ENCODE measurements at regions not wholly inside any gene's neighbourhood (a gene's known extent, or its start where the extent isn't known, plus 50 kb on each side); places are given as distances from the start of the nearest gene placed in this dataset.
"Not testable (repeated sequence)": the region's sequence is repeated elsewhere in the genome, so short reads cannot be mapped to it uniquely, and the experiment has no call there.

DNA sequence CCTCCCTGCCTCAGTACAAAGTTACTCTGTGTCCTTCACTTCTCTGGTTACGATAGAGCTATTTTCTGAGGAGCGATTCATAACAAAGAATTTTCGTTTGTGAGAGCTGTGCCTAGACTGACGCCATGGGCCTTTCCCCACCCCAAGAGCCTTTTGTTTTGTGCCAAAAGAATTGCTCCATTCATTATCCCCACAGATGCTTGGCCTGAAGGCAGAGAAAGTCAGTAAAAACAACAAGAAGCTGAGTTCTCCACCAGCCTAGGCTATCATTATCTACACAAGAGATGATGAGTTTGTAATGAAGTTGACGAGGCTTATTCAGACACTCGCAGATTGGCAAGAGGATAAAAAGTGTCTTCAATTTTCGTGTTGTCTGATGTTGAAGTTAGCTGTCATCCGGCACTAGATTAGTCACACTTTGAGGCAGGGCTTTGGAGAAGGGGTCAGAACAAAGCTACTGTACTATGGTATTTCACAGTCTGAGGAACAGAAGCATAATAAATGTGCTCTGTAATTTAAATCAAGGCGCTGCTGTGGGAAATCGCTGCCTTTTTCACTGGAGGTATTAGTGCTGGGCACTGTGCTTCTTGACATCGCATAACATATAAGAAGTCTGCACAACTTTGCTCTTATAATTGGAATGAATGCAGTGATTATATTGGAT lies 278.4 kb upstream of the FIGN start:
- no peak for DNase-seq

DNA sequence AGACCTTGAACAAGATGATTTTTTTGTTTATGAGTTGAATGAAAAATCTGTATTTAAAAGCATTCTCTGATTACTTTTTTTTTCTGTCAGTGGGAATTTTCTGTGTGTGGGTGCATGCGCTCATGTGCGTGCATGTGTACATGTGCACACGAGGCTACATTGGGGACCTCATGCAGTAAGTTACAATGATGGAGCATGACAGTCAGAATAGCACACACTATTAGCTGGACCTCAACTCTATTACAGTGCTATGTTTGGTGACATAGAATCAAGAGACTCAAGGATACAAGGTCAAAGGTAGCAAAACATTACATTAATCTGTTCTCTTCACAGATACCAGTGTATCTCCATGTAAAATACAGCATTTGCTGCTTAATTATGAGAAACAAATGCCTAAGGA lies 276.8 kb upstream of the FIGN start:
- DNase-seq: no peak

DNA sequence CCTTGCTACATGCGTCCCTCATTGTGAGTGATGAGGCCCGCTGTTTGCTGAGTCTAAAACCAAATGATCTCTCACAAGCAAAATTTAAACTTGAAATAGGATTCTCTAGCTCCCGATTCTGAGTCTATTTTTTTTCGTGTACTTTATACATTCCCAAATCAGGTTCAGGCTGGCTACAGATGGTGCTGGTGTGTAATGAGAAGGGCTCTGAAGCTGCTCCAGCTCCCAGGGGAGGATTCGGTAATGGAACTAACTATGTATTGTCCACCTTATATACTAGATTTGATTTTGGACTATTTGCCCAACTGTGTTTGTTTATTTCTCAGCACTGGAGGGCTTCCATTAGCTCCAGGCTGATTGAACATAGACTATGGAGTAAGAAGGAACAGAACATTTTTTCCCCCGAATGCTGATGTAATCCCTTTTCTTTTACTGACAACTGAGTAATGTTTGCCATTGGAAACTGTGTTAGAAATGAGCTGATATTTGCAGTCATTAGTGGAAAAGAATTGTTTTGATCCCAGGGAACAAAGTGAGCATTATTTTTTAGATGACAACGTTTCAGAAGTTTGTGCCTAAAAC lies 274.0 kb upstream of the FIGN start:
- no peak for DNase-seq

DNA sequence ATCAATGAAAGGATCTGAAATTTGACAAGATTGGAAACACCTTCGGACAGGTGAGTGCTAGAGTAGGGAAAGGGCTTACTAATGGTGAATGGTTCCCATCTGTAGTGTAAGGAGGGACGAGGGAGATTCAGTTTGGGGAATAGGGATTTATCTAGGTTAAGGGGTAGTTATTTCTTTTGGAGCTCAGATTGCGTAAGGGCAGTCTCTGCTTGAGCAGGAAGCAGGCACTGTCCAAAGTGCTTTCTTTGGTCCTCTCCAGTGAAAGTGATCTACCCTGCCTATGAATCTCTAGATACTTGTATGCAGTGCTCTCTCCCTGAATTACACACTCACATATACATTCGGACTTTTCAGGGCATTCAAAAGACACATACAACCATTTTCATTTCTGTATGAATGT lies 272.9 kb upstream of the FIGN start:
- DNase-seq: no peak

DNA sequence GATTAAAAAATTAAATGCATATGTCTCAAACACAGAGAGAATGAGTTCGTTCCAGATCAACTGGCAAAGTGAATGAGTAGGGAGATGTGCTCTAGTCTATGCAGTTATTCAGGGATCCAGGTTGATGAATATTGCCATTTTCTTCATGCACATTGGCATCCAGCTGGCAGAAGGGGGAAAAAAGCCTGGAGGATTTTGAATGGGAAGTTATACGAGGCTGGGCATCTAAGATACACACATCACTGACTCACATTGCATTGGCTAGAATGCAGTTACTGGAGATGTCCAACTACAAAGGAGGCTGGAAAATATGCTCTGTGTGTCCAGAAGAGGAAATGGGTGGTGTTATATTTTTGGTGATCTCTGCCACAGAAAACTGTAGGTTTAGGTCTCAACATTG lies 270.9 kb upstream of the FIGN start:
- DNase-seq: no peak

DNA sequence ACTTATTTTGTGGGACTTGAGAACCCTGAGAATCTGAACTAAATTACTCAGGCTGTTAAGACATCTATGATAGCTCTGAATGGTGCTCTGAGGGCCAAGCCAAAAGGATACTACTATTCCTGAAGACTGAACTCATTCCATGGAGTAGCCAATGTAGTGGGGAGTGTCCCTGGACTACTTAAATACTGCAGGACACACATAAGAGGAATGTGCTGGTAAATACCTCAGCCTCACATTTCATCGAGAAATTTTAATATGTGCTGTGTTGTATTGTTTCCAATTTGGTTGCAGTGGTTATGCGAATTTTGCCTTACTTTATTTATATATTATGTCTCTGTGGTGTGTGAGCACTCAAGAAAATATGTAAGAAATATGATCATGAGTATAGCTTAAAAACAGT lies 264.4 kb upstream of the FIGN start:
- no peak for DNase-seq

DNA sequence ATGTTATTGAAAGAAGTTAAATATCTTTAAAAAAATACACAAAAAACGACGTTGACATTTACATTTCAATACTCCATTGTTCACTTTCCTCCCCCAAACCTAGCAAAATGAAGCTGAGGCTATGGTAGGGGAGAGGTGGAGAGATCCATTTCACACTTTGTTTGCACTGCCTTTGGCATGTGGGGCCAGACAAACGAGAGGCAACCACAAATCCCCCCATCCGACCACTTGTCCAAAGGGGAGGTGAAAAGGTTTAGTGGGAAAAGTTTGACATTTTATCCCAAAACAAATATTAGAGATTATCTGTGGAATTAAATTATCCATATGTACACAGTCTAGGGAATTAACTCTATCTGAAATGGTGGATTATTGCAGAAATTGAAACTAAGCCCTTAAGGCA lies 261.7 kb upstream of the FIGN start:
- DNase-seq: no peak

DNA sequence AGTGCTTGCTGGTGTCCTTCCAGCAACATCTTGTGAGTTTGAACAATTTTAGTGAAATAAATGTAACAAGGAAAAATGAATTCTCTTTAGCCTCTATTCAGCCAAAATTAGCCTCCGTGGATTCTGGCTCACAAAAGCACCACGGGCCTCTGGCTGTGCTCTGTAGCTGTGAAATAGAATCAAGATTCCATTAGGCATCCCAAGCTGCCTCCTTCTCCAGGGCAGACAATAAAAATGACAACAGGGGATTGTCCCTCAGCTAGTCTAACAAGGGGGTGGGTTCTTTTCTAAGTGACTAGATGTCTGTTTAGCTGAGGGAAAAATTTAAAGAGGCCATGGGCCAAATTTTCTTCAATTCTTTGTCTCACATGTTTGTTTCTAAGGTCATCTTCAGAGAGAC lies 254.7 kb upstream of the FIGN start:
- DNase-seq: no peak

DNA sequence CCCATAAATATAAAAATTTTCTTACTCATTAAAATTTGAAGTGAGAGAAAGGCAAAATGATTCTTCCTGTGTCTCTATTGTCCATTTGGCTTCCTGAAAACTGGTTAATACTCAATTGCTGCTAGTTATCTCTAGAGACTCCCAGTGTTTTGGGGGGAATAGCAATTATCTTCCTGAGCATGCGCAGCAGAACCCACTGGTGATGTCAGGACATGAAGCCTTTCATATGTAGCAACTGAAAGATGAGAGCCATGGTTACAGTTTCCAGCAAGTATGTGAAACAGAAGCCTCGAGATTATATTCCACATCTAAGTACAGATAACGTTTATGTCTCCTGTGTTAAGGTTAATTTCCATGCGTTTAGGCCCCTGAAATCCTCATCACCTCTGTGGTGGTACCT lies 254.3 kb upstream of the FIGN start:
- no peak for DNase-seq

DNA sequence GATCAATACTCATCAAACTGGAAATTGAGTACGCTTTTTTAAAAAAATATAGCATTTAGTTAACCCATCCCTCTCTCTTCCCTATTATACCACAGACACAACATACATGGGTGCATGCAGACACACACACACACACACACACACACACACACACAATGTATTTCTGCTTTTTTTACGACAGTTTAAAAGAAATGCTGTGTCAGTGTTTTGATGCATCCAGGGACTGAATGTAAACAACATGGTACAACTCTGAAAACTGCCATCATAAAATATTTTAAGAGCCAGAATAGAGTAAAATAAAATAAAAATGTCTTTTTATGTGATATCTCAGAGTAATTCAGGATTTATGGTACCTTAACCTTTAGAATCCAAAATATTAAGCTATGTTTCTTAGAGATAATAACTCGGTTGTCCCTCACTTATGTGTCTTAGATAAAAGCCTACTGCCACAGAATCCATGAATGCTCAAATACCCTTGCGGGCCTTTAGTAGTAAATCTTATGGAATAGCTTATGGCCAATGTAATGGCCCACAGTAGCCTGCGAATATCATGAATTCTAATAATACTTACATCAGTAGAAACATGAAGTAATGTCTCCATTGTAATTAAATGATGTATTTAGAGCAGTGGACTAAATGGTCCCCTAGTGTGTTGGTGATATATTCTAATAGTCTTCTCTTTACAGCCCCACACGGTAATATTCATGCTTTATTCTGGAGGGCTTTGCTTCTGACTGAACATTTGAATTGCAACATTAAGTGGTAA lies 251.6 kb upstream of the FIGN start:
- no peak for DNase-seq

DNA sequence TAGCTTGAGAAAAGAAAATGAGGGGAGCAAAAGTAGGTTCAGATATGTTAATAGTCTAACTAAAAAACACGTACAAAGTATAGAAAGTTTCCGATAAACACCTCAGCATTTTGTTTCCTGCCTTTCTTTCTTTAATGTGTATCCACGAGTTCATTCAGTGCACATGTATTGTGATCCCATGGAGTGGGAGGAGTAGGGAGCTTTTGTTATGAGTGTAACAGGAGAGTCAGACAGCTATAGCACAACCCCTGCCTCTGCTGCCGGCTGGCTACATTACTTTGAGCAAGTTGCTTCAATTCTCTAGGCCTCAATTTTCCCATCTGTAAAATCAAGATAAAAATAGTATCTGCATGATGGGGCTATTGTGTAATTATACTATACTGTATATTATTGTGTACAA lies 249.2 kb upstream of the FIGN start:
- DNase-seq: no peak

DNA sequence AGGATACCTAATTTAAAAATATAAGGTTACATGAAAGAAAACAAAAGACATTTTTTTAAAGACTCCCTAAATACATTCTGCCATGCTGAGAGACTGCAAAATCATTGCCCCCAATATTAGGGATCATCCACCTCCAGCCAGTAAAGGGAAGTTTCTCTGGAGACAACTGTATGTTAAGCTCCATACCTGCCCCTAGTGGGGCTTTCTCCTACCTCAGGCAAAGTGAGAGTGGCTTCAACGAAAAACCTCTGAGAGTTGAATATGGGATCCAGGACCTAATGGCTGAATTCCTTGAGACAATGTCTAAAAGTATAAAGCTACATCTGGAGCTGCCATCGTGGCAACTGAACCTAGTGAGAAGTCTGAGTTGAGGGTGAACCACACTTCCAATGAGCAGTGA lies 248.1 kb upstream of the FIGN start:
- no peak for DNase-seq

DNA sequence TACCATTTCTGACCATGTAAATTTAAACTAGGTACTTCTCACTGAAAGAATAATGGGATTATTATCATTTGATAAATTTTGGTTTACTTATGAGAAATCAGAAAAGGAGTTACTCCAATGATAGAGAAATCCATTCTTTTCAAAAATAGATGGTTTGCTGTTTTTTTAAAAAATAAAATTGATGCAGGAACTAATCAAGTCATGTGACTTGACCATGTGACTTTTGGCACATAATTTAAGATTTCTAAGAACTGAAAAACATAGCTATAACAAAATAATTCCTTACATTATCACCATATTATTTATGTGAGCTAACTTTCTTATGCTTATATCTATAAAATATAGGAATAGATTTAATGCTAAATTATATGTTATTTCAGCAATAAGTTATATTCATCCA lies 247.1 kb upstream of the FIGN start:
- DNase-seq: no peak

DNA sequence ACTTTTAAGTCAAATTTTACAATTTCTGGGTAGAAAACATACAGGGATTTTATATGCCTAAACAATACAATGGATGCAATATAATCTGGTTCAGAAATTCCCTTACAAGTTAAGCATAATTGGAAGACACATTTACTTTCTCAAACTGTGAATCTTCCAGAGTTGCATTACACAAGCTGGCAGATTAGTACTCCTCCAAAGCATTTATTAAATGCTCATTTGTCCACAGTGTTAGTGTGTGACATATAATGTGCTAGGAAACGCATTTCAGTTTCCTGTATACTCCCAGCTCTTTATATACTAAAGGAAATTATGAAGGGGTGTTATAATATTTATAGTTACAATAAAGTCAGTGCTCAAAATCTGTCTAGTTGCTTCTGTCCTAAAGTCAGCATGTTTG lies 239.0 kb upstream of the FIGN start:
- DNase-seq: no peak

DNA sequence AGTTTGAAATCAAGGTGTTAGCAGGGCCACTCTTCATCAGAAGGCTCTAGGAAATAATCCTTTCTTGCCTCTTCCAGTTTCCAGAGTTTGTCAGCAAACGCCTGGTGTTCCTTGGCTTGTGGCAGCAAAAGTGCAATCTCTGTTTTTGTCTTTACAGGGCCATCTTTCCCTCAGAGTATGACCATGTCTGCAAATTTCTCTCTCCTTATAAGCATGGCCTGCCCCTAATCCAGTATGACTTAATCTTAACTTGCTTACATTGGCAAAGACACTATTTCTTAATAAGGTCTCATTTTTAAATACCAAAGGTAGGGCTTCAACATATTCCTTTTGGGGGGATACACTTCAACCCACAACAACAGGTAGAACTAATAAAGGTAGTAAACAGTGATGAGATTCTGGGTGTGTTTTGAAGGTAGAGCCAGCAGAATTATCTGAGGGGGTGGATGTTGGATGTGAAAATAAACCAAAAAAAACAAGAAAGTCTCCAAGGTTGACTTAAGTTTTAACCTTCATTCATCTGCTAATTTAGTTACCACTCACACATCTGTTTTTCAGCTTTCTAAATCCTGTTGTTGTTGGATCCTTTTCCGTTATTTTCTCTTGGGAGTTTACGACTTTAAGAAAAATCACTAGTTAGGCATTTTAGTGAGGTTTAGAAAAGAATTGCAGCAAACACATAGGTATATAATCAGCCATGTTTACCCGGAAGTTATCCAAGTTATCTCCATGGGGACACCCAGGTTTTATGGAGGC lies 234.4 kb upstream of the FIGN start:
- no peak for DNase-seq

DNA sequence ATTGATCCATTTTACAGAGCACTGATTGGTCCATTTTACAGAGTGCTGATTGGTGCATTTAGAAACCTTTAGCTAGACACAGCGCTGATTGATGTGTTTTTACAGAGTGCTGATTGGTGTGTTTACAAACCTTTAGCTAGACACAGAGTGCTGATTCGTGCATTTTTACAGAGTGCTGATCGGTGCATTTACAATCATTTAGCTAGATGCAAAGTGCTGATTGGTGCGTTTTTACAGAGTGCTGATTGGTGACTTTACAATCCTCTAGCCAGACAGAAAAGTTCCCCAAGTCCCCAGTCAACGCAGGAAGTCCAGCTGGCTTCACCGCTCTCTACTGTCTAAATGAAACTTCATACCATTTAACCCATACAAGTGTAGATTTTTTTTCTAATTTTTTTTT lies 228.5 kb upstream of the FIGN start:
- DNase-seq: not testable (repeated sequence)

DNA sequence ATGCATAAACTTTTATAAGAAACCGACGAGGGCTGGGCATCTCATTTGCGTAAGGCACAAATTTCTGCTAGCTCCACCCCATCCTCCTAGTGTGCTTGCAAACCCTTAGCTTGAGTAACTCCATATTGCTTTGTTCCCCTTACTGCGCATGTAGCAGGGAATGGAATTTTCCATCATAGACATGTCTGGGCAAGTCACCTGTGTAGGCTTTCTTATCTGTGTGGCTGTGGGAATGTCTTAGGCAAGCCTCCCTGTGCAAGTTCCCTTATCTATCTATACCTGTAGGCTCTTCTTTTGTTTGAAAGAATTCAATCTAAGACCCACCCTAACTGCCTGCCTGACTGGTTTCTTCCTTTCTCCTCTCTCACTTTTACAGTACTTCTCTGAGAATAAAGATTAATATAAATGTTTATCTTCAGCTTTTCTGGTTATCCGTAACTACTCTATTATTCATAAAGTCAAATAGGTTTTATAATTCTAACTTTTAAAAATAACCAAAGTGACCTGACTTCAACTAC lies 217.6 kb upstream of the FIGN start:
- no peak for DNase-seq

DNA sequence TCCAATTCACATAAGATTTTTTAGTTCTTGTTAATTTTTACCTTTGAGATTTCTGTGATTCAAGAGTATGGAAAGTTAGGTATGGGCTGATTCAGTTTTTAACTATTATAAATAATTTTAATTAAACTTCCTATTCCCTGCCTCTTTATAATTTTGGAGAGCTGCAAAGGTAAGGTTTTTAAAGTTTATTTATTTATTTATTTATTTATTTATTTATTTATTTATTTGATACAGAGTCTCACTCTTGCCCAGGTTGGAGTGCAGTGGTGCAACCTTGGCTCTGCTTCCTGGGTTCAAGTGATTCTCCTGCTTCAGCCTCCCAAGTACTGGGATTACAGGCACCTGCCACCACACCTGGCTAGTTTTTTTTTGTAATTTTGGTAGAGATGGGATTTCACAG lies 215.5 kb upstream of the FIGN start:
- no peak for DNase-seq

DNA sequence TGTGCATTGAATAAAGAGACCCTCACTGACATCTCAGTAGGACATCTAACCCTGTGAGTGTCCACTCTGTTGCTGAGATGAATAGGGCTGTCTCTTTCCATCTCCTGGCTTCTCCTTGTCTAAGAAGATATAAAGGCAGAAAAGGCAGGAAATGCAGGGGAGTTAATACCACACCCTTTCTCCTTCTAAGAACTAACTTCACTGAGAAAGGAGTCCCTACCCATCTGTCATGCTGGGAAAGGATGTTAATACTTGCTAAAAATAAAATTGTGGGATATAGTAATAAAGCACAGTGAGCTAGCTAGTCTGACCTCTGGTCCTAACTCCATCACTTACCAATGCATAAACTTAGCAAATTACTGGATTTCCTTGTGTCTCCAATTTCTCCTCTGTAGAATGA lies 213.9 kb upstream of the FIGN start:
- DNase-seq: no peak

DNA sequence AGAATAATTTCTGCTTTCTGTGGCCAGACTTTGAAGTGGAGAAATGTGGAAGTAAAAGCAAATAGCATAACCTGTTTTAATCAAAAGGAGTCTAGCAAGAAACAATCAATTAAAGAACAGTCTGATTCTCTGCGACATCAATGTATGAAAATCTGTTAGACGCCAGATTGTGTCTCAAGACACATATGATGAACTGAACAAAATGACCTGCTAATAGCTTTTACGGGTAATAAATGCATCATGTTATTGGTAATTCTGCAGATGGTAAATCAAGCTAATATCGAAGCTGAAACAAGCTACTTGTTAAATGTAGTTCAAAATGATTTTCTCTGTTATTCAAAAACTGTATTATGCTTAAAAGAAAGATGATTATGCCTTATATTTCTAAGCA lies 208.5 kb upstream of the FIGN start:
- DNase-seq: no peak

DNA sequence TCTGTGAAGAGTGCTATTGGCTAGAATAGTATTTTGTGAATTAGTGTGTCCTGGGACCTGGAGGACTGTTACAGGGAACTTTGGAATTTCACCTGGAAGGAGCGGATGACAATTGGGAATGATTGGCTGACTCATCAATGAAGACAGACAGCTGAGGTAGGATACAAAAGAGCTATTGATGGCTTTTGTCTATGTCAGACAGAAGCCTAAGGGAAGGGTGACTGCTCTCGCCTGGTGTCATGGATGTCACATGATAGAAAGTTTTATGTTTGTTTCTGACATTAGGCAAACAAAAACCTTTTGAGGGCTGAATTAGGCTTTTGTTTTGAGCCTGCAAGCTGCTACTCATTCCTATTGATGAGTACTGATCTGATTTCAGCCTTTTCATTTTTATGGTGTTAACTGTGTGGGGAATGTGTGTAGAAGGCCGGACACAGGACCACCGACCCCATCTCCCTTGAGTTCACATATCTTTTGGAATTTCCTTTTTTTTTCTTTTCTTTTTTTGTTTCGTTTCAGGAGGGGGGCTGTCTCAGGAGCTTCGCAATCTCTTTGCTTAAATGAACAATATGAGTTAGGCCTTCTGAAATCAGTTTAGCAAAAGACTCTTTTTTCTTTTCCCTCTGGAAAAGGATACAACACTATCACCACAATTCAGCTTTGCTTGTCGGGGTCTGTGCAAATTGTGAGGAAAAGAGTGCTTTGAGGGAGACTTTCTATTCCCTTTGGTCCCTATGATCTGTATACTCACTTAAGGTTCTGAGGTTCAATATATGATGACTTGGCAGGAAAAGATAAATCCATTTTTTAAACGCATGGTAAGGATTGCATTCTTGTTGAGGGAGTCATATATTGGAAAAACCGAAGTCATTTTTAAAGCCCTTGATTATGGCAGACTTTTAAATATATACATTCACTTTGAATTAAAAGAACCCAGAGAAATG lies 207.9 kb upstream of the FIGN start:
- DNase-seq: no peak

DNA sequence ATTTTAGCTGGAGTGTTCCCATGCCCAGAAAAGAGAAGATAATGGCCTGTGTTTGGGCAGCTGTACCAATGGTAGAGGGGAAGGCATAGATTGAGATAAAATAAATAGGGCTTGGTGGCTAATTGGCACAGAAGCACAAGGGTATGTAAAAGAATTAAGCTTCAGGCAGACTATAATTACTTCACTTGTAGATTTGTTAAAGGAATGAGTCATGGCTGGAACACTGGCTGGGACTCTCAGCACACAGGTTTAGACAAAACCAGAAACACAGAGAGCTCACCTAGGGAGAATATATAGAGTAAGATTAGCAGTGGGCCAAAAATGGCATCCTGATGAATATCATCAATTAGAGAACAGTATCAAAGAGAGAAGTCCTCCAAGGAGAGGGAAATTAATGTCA lies 198.3 kb upstream of the FIGN start:
- DNase-seq: no peak

DNA sequence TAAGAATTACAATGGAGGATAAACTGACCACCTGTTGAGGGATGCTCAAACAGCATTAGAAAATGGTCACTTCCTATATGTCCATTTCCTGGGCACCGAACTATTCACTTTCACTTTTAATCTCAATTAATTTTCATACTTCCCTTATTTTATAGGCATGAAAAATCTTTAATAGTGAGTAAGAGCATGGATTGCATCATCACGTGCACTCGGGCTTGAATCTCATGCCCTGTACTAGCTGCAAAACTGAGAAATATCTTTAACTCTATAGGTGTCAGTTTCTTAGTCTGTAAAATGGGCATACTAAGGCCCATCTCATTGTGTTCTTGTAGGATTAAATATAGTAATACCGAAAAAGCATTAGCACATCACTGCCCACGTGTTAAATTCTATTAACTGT lies 183.9 kb upstream of the FIGN start:
- no peak for DNase-seq
